ENCODE measurements at regions not wholly inside any gene's neighbourhood (a gene's known extent, or its start where the extent isn't known, plus 50 kb on each side); places are given as distances from the start of the nearest gene placed in this dataset.
"Not testable (repeated sequence)": the region's sequence is repeated elsewhere in the genome, so short reads cannot be mapped to it uniquely, and the experiment has no call there.

- DNase-seq (ENCODE audit: low spot score) (no peak), ATAC-seq (no peak)
Observed at GRCh38 chr3:23701716-23702597, 103.8 kb upstream of the UBE2E1 start.

- DNase-seq (ENCODE audit: low spot score) (no peak), ATAC-seq (no peak)
Observed at GRCh38 chr3:23704298-23704697, 101.5 kb upstream of the UBE2E1 start.

GRCh38 chr3:23706111-23706510 is 99.6 kb upstream of the UBE2E1 start:
- ATAC-seq (no peak), DNase-seq (ENCODE audit: low spot score) (no peak)

GRCh38 chr3:23709987-23710386 is 95.8 kb upstream of the UBE2E1 start:
- DNase-seq (ENCODE audit: low spot score) (no peak), ATAC-seq (no peak)

- ATAC-seq (no peak), DNase-seq (ENCODE audit: low spot score) (no peak)
Observed at GRCh38 chr3:23710555-23710954, 95.2 kb upstream of the UBE2E1 start.

GRCh38 chr3:23711916-23712494 is 93.8 kb upstream of the UBE2E1 start:
- ATAC-seq, result no peak

GRCh38 chr3:23712656-23713559 is 92.8 kb upstream of the UBE2E1 start:
- ATAC-seq, result peak; percentile 40
- no peak for DNase-seq (ENCODE audit: low spot score)

More at GRCh38 chr3:23711916-23712494, 93.8 kb upstream of the UBE2E1 start:
- no peak for DNase-seq (ENCODE audit: low spot score)

- ATAC-seq (no peak), DNase-seq (ENCODE audit: low spot score) (no peak)
Observed at GRCh38 chr3:23713641-23714040, 92.1 kb upstream of the UBE2E1 start.

- ATAC-seq (no peak), DNase-seq (ENCODE audit: low spot score) (no peak)
Observed at GRCh38 chr3:23720059-23720458, 85.7 kb upstream of the UBE2E1 start.

GRCh38 chr3:23720885-23721284 is 84.9 kb upstream of the UBE2E1 start:
- no peak for DNase-seq (ENCODE audit: low spot score)
- ATAC-seq, result no peak

- DNase-seq (ENCODE audit: low spot score) (no peak), ATAC-seq (no peak)
Observed at GRCh38 chr3:23723141-23723540, 82.6 kb upstream of the UBE2E1 start.

GRCh38 chr3:23723930-23724329 is 81.8 kb upstream of the UBE2E1 start:
- no peak for ATAC-seq
- DNase-seq (ENCODE audit: low spot score), result no peak

- ATAC-seq (peak; percentile 26), DNase-seq (ENCODE audit: low spot score) (no peak)
Observed at GRCh38 chr3:23726811-23727548, 78.8 kb upstream of the UBE2E1 start.

GRCh38 chr3:23728601-23729117 is 77.1 kb upstream of the UBE2E1 start:
- no peak for ATAC-seq
- DNase-seq (ENCODE audit: low spot score), result no peak

GRCh38 chr3:23729362-23729761 is 76.4 kb upstream of the UBE2E1 start:
- DNase-seq (ENCODE audit: low spot score); ATAC-seq: not testable (repeated sequence)

GRCh38 chr3:23734481-23734880 is 71.3 kb upstream of the UBE2E1 start:
- DNase-seq (ENCODE audit: low spot score) (no peak), ATAC-seq (no peak)

GRCh38 chr3:23735062-23735461 is 70.7 kb upstream of the UBE2E1 start:
- ATAC-seq (peak; percentile 23), DNase-seq (ENCODE audit: low spot score) (no peak)

- ATAC-seq (no peak), DNase-seq (ENCODE audit: low spot score) (no peak)
Observed at GRCh38 chr3:23735535-23736326, 70.0 kb upstream of the UBE2E1 start.

- DNase-seq (ENCODE audit: low spot score) (no peak), ATAC-seq (no peak)
Observed at GRCh38 chr3:23738944-23739343, 66.8 kb upstream of the UBE2E1 start.

- no peak for ATAC-seq
- DNase-seq (ENCODE audit: low spot score), result no peak
Observed at GRCh38 chr3:23739536-23739935, 66.2 kb upstream of the UBE2E1 start.
